HepG2 (cell line): ENCODE measurements at regions not wholly inside any gene's neighbourhood (a gene's known extent, or its start where the extent isn't known, plus 50 kb on each side); places are given as distances from the start of the nearest gene placed in this dataset.

Source experiments
- ATAC-seq: fragments of 200-7000 bp; cut with Tn5 transposase; 3 replicates; pipeline ENCODE4 v1.9.1; 2020; ENCODE audit warnings: mild to moderate bottlenecking, moderate library complexity
- BruUV-seq: library from RNA; stranded (reverse); fragments of 400-500 nt; replicated peaks from 2 replicates; lab custom pipeline; 2021; lab: Mats Ljungman, UMichigan
- CTCF ChIA-PET: fragments of 300-600 bp; formaldehyde crosslinking; extraction: SDS; loops from one replicate; lab custom pipeline; 2021; ENCODE audit warnings: low total read pairs, inconsistent platforms, low intra/inter-chr PET ratio; lab: Yijun Ruan, JAX
- POLR2A ChIA-PET: fragments of 350-600 bp; sonication (Branson Sonifier 250); formaldehyde crosslinking; loops from one replicate; lab custom pipeline; 2020; ENCODE audit warnings: antibody characterized with exemption, inconsistent platforms; lab: Yijun Ruan, JAX
- DNase-seq: peaks from one replicate; pipeline ENCODE4 v3.0.0-alpha.2; 2015; ENCODE audit warnings: low spot score
- FAIRE-seq: peaks from 3 replicates; lab custom pipeline; 2011; peaks lifted over from hg19 to GRCh38; lab: Jason Lieb, UNC
- H2AFZ ChIP-seq: one replicate; pipeline ENCODE4 v1.6.1; 2011; ENCODE audit warnings: low read length, inconsistent platforms
- H3K27ac ChIP-seq: fragments of 300-600 bp; 3 replicates; pipeline ENCODE4 v1.8.0; 2011; ENCODE audit warnings: mixed run types, mild to moderate bottlenecking, mixed read lengths, low read length, inconsistent platforms; ENCODE audit not compliant: insufficient read depth; ENCODE audit errors: extremely low read length
- H3K27me3 ChIP-seq, 2 experiments: fragments of 200-600 bp in 1 of 2; 2 replicates in 1 of 2; 3 replicates in 1 of 2; pipeline versions ENCODE4 v1.6.0 to v1.8.0; 2011; ENCODE audit warnings: low read length in 2 of 2, mild to moderate bottlenecking in 2 of 2, moderate library complexity in 2 of 2, inconsistent platforms in 1 of 2; ENCODE audit not compliant: insufficient read depth in 2 of 2, control insufficient read depth in 1 of 2
- H3K36me3 ChIP-seq, 2 experiments: fragments of 200-600 bp in 1 of 2; replicated peaks in 1 of 2; 2 replicates in 1 of 2; 3 replicates in 1 of 2; pipeline versions ENCODE4 v1.5.1 to v1.8.0; 2011; ENCODE audit warnings: low read length in 2 of 2, inconsistent platforms in 1 of 2; ENCODE audit not compliant: insufficient read depth in 2 of 2, control insufficient read depth in 1 of 2
- H3K4me1 ChIP-seq: 2 replicates; pipeline ENCODE4 v1.5.1; 2012; ENCODE audit warnings: low read length, inconsistent platforms; ENCODE audit not compliant: insufficient read depth
- H3K4me2 ChIP-seq: 2 replicates; pipeline ENCODE4 v1.6.0; 2011; ENCODE audit warnings: low read depth, low read length, inconsistent platforms
- H3K4me3 ChIP-seq, 3 experiments: fragments of 200-600 bp in 1 of 3; sonication (generic), shearing (Covaris generic) in 1 of 3; replicated peaks in 1 of 3; 2 replicates each; pipeline ENCODE4 v1.5.1; 2011 to 2016; ENCODE audit warnings: low read length in 3 of 3, inconsistent platforms in 2 of 3, low read depth in 2 of 3, mild to moderate bottlenecking in 2 of 3, control low read depth in 1 of 3, mixed read lengths in 1 of 3; ENCODE audit not compliant: insufficient read depth in 1 of 3
- H3K79me2 ChIP-seq: one replicate; pipeline ENCODE4 v1.6.1; 2011; ENCODE audit warnings: low read length, inconsistent platforms; ENCODE audit not compliant: insufficient read depth
- H3K9ac ChIP-seq: 2 replicates; pipeline ENCODE4 v1.6.0; 2011; ENCODE audit warnings: mild to moderate bottlenecking, low read depth, low read length, inconsistent platforms; ENCODE audit not compliant: insufficient read depth
- H3K9me3 ChIP-seq: 2 replicates; pipeline ENCODE4 v1.5.1; 2012; ENCODE audit warnings: mild to moderate bottlenecking, low read length
- H4K20me1 ChIP-seq: 2 replicates; pipeline ENCODE4 v1.6.0; 2011; ENCODE audit warnings: inconsistent platforms, mild to moderate bottlenecking, low read length, moderate library complexity; ENCODE audit not compliant: insufficient read depth
- JARID2 ChIP-seq: sonication (generic); formaldehyde crosslinking; IDR thresholded peaks from 2 replicates; pipeline ENCODE4 v1.8.1; 2023; ENCODE audit warnings: missing genetic modification reagents, inconsistent platforms; ENCODE audit not compliant: insufficient replicate concordance
- MAZ ChIP-seq, 2 experiments: sonication (generic) in 1 of 2; formaldehyde crosslinking in 1 of 2; IDR thresholded peaks; 2 replicates each; pipeline versions ENCODE4 v1.5.0 to v1.6.1; 2012 to 2020; ENCODE audit warnings: low read depth in 2 of 2, mild to moderate bottlenecking in 2 of 2, borderline replicate concordance in 1 of 2, improper control_type of control experiment in 1 of 2, low read length in 1 of 2, missing genetic modification reagents in 1 of 2, moderate library complexity in 1 of 2
- NR2C2 ChIP-seq: sonication (generic); formaldehyde crosslinking; IDR thresholded peaks from 2 replicates; pipeline ENCODE4 v1.4.0; 2020; ENCODE audit warnings: missing genetic modification reagents, mild to moderate bottlenecking, moderate library complexity, borderline replicate concordance
- RAD21 ChIP-seq: fragments of 450-650 bp; formaldehyde crosslinking; IDR thresholded peaks from 2 replicates; pipeline ENCODE4 v1.5.0; 2020; ENCODE audit warnings: mild to moderate bottlenecking
- SMC3 ChIP-seq: IDR thresholded peaks from 2 replicates; pipeline ENCODE4 v1.6.1; 2011; ENCODE audit warnings: low read length, improper control_type of control experiment
- STAG1 ChIP-seq: sonication (generic); formaldehyde crosslinking; IDR thresholded peaks from 2 replicates; pipeline ENCODE4 v1.4.0; 2020; ENCODE audit warnings: missing genetic modification reagents
- ZBTB38 ChIP-seq: sonication (generic); formaldehyde crosslinking; IDR thresholded peaks from 2 replicates; pipeline ENCODE4 v1.5.1; 2020; ENCODE audit warnings: mild to moderate bottlenecking, missing genetic modification reagents
- ZNF558 ChIP-seq: sonication (generic); formaldehyde crosslinking; IDR thresholded peaks from 2 replicates; pipeline ENCODE4 v1.9.0; 2022; ENCODE audit warnings: mild to moderate bottlenecking, missing genetic modification reagents, borderline replicate concordance
- ZNF775 ChIP-seq: sonication (generic); formaldehyde crosslinking; IDR thresholded peaks from 2 replicates; pipeline ENCODE4 v1.4.0; 2020; ENCODE audit warnings: missing genetic modification reagents, mild to moderate bottlenecking, moderate library complexity, borderline replicate concordance
- WGBS: methylation state at CpG from one replicate; pipeline ENCODE4 v1.1.6; 2017; ENCODE audit warnings: low lambda C conversion rate; 5-methylcytosine and 5-hydroxymethylcytosine counted together
- in situ Hi-C: cut with HindIII; loops from 2 replicates; pipeline ENCODE4 v1.10.0; 2017; ENCODE audit warnings: low pct_unique_long_range_greater_than_20kb; ENCODE audit not compliant: extremely low pct_ligation_motif_present
- intact Hi-C: fragments of 100-400 bp; cut with micrococcal nuclease; formaldehyde crosslinking; loops from one replicate; pipeline ENCODE4 v1.10.0; 2022; ENCODE audit not compliant: unreplicated experiment
- TF ChIP-seq, protein P1 (sequence below): sonication (generic); formaldehyde crosslinking; IDR thresholded peaks from 2 replicates; pipeline ENCODE4 v1.5.1; 2020; ENCODE audit warnings: mild to moderate bottlenecking, missing genetic modification reagents
- TF ChIP-seq, protein P2 (sequence below): sonication (generic); formaldehyde crosslinking; conservative IDR thresholded peaks from 2 replicates; pipeline ENCODE4 v1.8.1; 2023; ENCODE audit warnings: missing genetic modification reagents
- TF ChIP-seq, protein P3 (sequence below): sonication (generic); formaldehyde crosslinking; IDR thresholded peaks from 2 replicates; pipeline ENCODE4 v1.5.0; 2020; ENCODE audit warnings: mild to moderate bottlenecking, missing genetic modification reagents, moderate library complexity
- TF ChIP-seq, protein P4 (sequence below): sonication (generic); formaldehyde crosslinking; IDR thresholded peaks from 2 replicates; pipeline ENCODE4 v1.4.0; 2020; ENCODE audit warnings: mild to moderate bottlenecking, missing genetic modification reagents

DNA sequence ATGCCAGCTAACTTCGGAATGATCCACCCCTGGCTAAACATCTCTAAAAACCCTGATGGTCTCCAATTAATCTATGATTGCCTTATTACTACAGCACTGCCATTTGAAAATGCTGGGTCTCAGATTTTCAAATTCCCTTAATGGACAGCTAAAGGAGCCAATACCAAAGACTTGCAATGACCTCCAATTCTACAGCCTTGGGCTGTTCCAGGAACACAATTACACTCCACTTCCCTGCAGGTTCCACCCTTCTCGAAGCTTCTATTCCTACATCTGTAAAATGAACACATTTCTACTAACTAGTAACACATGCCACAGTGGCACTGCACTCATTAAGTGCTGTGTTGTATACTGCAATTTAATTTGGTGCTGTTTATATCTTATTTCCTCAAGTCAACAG lies 85.7 kb upstream of the AK4 start (continued):
- TF ChIP-seq, protein P1, sequence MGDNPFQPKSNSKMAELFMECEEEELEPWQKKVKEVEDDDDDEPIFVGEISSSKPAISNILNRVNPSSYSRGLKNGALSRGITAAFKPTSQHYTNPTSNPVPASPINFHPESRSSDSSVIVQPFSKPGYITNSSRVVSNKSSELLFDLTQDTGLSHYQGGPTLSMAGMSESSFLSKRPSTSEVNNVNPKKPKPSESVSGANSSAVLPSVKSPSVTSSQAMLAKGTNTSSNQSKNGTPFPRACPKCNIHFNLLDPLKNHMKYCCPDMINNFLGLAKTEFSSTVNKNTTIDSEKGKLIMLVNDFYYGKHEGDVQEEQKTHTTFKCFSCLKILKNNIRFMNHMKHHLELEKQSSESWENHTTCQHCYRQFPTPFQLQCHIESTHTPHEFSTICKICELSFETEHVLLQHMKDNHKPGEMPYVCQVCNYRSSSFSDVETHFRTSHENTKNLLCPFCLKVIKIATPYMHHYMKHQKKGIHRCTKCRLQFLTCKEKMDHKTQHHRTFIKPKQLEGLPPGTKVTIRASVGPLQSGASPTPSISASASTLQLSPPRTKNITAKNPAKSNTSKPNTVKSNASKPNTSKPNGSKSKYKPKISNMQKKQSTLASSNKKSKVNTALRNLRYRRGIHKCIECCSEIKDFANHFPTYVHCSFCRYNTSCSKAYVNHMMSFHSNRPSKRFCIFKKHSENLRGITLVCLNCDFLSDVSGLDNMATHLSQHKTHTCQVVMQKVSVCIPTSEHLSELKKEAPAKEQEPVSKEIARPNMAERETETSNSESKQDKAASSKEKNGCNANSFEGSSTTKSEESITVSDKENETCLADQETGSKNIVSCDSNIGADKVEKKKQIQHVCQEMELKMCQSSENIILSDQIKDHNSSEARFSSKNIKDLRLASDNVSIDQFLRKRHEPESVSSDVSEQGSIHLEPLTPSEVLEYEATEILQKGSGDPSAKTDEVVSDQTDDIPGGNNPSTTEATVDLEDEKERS (CRISPR knock-in tag): no peak
- TF ChIP-seq JARID2 (CRISPR knock-in tag): no peak
- no peak for TF ChIP-seq ZNF775 (CRISPR knock-in tag)
- TF ChIP-seq, protein P2, sequence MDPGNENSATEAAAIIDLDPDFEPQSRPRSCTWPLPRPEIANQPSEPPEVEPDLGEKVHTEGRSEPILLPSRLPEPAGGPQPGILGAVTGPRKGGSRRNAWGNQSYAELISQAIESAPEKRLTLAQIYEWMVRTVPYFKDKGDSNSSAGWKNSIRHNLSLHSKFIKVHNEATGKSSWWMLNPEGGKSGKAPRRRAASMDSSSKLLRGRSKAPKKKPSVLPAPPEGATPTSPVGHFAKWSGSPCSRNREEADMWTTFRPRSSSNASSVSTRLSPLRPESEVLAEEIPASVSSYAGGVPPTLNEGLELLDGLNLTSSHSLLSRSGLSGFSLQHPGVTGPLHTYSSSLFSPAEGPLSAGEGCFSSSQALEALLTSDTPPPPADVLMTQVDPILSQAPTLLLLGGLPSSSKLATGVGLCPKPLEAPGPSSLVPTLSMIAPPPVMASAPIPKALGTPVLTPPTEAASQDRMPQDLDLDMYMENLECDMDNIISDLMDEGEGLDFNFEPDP (CRISPR knock-in tag): no peak
- TF ChIP-seq MAZ (IDR thresholded peaks at IDR 0.05; ENCODE audit: borderline replicate concordance, low read depth, low read length): no peak
- TF ChIP-seq MAZ (CRISPR knock-in tag; IDR thresholded peaks at IDR 0.05; ENCODE audit: low read depth): no peak
- no peak for TF ChIP-seq ZBTB38

DNA sequence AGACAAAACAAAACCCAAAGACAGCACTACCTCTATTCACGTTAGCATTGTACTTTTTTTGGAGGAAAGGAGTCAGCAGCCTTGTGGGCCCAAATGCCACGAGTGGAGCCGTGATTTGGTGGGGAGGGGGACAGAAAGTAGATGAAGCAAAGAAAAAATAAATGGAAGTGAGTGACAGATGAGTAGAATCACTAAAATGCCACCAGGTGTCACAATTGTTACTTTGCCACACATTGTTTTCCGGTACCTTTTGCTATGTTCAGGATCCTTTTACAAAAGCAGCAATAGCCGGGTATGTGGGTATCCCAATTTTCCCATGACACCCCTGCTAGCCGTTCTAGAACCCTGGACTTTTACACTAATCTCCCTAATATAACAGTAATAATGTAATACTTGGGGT lies 85.0 kb upstream of the AK4 start:
- H3K4me2 ChIP-seq: no peak overlapping the region
- 27% methylated on average over 6 of the region's 6 CpGs for WGBS
- peak; percentile 20 for DNase-seq
- TF ChIP-seq ZNF558 (CRISPR knock-in tag): no peak
- TF ChIP-seq SMC3: peak; percentile 71
- TF ChIP-seq, protein P3, sequence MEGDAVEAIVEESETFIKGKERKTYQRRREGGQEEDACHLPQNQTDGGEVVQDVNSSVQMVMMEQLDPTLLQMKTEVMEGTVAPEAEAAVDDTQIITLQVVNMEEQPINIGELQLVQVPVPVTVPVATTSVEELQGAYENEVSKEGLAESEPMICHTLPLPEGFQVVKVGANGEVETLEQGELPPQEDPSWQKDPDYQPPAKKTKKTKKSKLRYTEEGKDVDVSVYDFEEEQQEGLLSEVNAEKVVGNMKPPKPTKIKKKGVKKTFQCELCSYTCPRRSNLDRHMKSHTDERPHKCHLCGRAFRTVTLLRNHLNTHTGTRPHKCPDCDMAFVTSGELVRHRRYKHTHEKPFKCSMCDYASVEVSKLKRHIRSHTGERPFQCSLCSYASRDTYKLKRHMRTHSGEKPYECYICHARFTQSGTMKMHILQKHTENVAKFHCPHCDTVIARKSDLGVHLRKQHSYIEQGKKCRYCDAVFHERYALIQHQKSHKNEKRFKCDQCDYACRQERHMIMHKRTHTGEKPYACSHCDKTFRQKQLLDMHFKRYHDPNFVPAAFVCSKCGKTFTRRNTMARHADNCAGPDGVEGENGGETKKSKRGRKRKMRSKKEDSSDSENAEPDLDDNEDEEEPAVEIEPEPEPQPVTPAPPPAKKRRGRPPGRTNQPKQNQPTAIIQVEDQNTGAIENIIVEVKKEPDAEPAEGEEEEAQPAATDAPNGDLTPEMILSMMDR (CRISPR knock-in tag): peak; percentile 65
- TF ChIP-seq STAG1: peak; percentile 72
- TF ChIP-seq NR2C2 (CRISPR knock-in tag): no peak
- TF ChIP-seq, protein P4, sequence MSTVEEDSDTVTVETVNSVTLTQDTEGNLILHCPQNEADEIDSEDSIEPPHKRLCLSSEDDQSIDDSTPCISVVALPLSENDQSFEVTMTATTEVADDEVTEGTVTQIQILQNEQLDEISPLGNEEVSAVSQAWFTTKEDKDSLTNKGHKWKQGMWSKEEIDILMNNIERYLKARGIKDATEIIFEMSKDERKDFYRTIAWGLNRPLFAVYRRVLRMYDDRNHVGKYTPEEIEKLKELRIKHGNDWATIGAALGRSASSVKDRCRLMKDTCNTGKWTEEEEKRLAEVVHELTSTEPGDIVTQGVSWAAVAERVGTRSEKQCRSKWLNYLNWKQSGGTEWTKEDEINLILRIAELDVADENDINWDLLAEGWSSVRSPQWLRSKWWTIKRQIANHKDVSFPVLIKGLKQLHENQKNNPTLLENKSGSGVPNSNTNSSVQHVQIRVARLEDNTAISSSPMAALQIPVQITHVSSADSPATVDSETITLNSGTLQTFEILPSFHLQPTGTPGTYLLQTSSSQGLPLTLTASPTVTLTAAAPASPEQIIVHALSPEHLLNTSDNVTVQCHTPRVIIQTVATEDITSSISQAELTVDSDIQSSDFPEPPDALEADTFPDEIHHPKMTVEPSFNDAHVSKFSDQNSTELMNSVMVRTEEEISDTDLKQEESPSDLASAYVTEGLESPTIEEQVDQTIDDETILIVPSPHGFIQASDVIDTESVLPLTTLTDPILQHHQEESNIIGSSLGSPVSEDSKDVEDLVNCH: no peak
- TF ChIP-seq RAD21 (CRISPR knock-in tag): peak; percentile 52; the same call in 1 of the 2 replicates
- ATAC-seq: 0 out of 3 replicates have a peak, but pooled peaks have one; percentile 13
- BruUV-seq: no TSS peak
- H4K20me1 ChIP-seq: no peaks in the 10 kb centered on the region
- ChIA-PET POLR2A (no interaction called here), CTCF (interaction anchor here (1.2 to 2.5 kb wide), 3 partner anchors 12 to 625 kb away, joined by 5 to 9 read pairs (median 5); no protein-coding TSS in a partner anchor)
- no peaks in the 10 kb centered on the region for H3K36me3 ChIP-seq
- H3K9me3 ChIP-seq: no peaks in the 10 kb centered on the region
- H2AFZ ChIP-seq: no peak overlapping the region
- FAIRE-seq: peak; percentile 58
- H3K27ac ChIP-seq: no peak overlapping the region
- H3K27me3 ChIP-seq: peaks cover 0 to 8% of the 10 kb centered on the region in 2 experiments; a peak in 2 of 5 replicates
- peaks cover 8% of the 10 kb centered on the region; the same call in 1 of the 2 replicates for H3K4me1 ChIP-seq
- no peak overlapping the region for H3K4me3 ChIP-seq
- in situ Hi-C loops (loop anchor here (5.0 kb wide), 1 partner anchor 624 kb away; no protein-coding TSS in a partner anchor), intact Hi-C loops (loop anchor here (10.0 kb wide), 1 partner anchor 362 kb away; the partner anchor contains the start of genes LEPR and LEPROT)
- no peaks in the 10 kb centered on the region for H3K79me2 ChIP-seq
- H3K9ac ChIP-seq: no peak overlapping the region
